OCI-LY1 (cell line): ENCODE measurements at regions not wholly inside any gene's neighbourhood (a gene's known extent, or its start where the extent isn't known, plus 50 kb on each side); places are given as distances from the start of the nearest gene placed in this dataset.
"Not testable (repeated sequence)": the region's sequence is repeated elsewhere in the genome, so short reads cannot be mapped to it uniquely, and the experiment has no call there.

Source experiments
- H2AFZ ChIP-seq: fragments of 200-600 bp; sonication (generic), shearing (Covaris generic); 2 replicates; pipeline ENCODE4 v1.6.0; 2014; ENCODE audit warnings: antibody characterized with exemption, mild to moderate bottlenecking, low read length
- H3F3A ChIP-seq: fragments of 200-600 bp; sonication (generic), shearing (Covaris generic); 2 replicates; pipeline ENCODE4 v1.6.0; 2014; ENCODE audit warnings: mild to moderate bottlenecking, antibody characterized with exemption, low read length, moderate library complexity; ENCODE audit not compliant: insufficient read depth
- H3K27ac ChIP-seq: fragments of 200-600 bp; sonication (generic); 2 replicates; pipeline ENCODE4 v1.5.1; 2014; ENCODE audit warnings: low read length, mixed run types, mild to moderate bottlenecking, low read depth; ENCODE audit not compliant: poor library complexity, severe bottlenecking
- H3K27me3 ChIP-seq: fragments of 200-600 bp; sonication (generic); 2 replicates; pipeline ENCODE4 v1.6.0; 2014; ENCODE audit warnings: antibody characterized with exemption, mild to moderate bottlenecking, low read length, moderate library complexity; ENCODE audit not compliant: insufficient read depth
- H3K36me3 ChIP-seq: fragments of 200-600 bp; sonication (generic); 2 replicates; pipeline ENCODE4 v1.6.1; 2014; ENCODE audit warnings: mild to moderate bottlenecking, antibody characterized with exemption, low read length, moderate library complexity, mixed read lengths; ENCODE audit not compliant: insufficient read depth
- H3K4me1 ChIP-seq: fragments of 200-600 bp; sonication (generic); 2 replicates; pipeline ENCODE4 v1.5.1; 2014; ENCODE audit warnings: mild to moderate bottlenecking, low read length, moderate library complexity; ENCODE audit not compliant: insufficient read depth, severe bottlenecking
- H3K4me2 ChIP-seq: fragments of 200-600 bp; sonication (generic), shearing (Covaris generic); 2 replicates; pipeline ENCODE4 v1.6.1; 2014; ENCODE audit warnings: low read length
- H3K4me3 ChIP-seq: fragments of 200-600 bp; sonication (generic); 2 replicates; pipeline ENCODE4 v1.5.1; 2014; ENCODE audit warnings: low read length, low read depth, mild to moderate bottlenecking, mixed read lengths; ENCODE audit not compliant: poor library complexity, severe bottlenecking
- H3K79me2 ChIP-seq: fragments of 200-600 bp; shearing (Covaris generic); 2 replicates; pipeline ENCODE4 v1.6.1; 2016; ENCODE audit warnings: mixed run types, low read length, mixed read lengths; ENCODE audit not compliant: insufficient read depth
- H3K9ac ChIP-seq: fragments of 200-600 bp; sonication (generic), shearing (Covaris generic); 2 replicates; pipeline ENCODE4 v1.6.1; 2014; ENCODE audit warnings: mild to moderate bottlenecking, low read length, mixed read lengths
- H3K9me2 ChIP-seq: fragments of 200-600 bp; sonication (generic), shearing (Covaris generic); 2 replicates; pipeline ENCODE4 v1.6.1; 2014; ENCODE audit warnings: low read depth, mild to moderate bottlenecking, low read length, mixed read lengths
- H3K9me3 ChIP-seq: fragments of 200-600 bp; shearing (Covaris generic); 2 replicates; pipeline ENCODE4 v1.6.1; 2014; ENCODE audit warnings: low read length, mixed read lengths
- H4K20me1 ChIP-seq: fragments of 200-600 bp; sonication (generic), shearing (Covaris generic); 2 replicates; pipeline ENCODE4 v1.6.0; 2016; ENCODE audit warnings: mild to moderate bottlenecking, low read length; ENCODE audit not compliant: insufficient read depth
- CTCF ChIP-seq: fragments of 200-600 bp; sonication (generic), shearing (Covaris generic); IDR thresholded peaks from 2 replicates; pipeline ENCODE4 v1.5.1; 2017; ENCODE audit warnings: mild to moderate bottlenecking, antibody characterized with exemption, low read length, moderate library complexity, mixed read lengths
- EZH2 ChIP-seq: fragments of 200-600 bp; sonication (generic), shearing (Covaris generic); IDR thresholded peaks from 2 replicates; pipeline ENCODE4 v1.8.0; 2017; ENCODE audit warnings: borderline replicate concordance, mixed run types, mild to moderate bottlenecking, antibody characterized with exemption, low read length, moderate library complexity, mixed read lengths

- Histone ChIP-seq H3K9ac (no peak overlapping the region), H3K9me2 (no peaks in the 10 kb centered on the region), H3K79me2 (no peaks in the 10 kb centered on the region), H4K20me1 (no peaks in the 10 kb centered on the region), H3K4me1 (no peaks in the 10 kb centered on the region), H3K4me2 (no peak overlapping the region), H3K27ac (no peak overlapping the region), H3K36me3 (no peaks in the 10 kb centered on the region), H3K27me3 (no peaks in the 10 kb centered on the region), H3F3A (no peaks in the 10 kb centered on the region), H3K9me3 (no peaks in the 10 kb centered on the region), H2AFZ (no peak overlapping the region), H3K4me3 (no peak overlapping the region)
- TF ChIP-seq EZH2 (no peak), CTCF (no peak)
Measured at GRCh38 chr2:107719836-107720235, 106.9 kb upstream of the RGPD4 start.

GRCh38 chr2:107721178-107721577 lies 105.5 kb upstream of the RGPD4 start:
- Histone ChIP-seq H3K4me3 (no peak overlapping the region), H3K9me2 (no peaks in the 10 kb centered on the region), H3K9ac (no peak overlapping the region), H3K4me1 (no peaks in the 10 kb centered on the region), H3F3A (no peaks in the 10 kb centered on the region), H3K27ac (no peak overlapping the region), H3K36me3 (no peaks in the 10 kb centered on the region), H3K79me2 (no peaks in the 10 kb centered on the region), H3K9me3 (no peaks in the 10 kb centered on the region), H4K20me1 (no peaks in the 10 kb centered on the region), H3K4me2 (no peak overlapping the region), H3K27me3 (no peaks in the 10 kb centered on the region), H2AFZ (no peak overlapping the region)
- no peak for TF ChIP-seq CTCF
- TF ChIP-seq EZH2, result no peak

- Histone ChIP-seq H3K9ac (no peak overlapping the region), H3F3A (no peaks in the 10 kb centered on the region), H3K36me3 (no peaks in the 10 kb centered on the region), H3K9me3 (no peaks in the 10 kb centered on the region), H3K27ac (no peak overlapping the region), H3K4me3 (no peak overlapping the region), H4K20me1 (no peaks in the 10 kb centered on the region), H3K79me2 (no peaks in the 10 kb centered on the region), H3K27me3 (no peaks in the 10 kb centered on the region), H3K4me2 (no peak overlapping the region), H3K4me1 (no peaks in the 10 kb centered on the region), H3K9me2 (no peaks in the 10 kb centered on the region), H2AFZ (no peak overlapping the region)
- no peak for TF ChIP-seq EZH2
Measured at GRCh38 chr2:107721586-107721985, 105.1 kb upstream of the RGPD4 start.

- H3K4me2 ChIP-seq, H3K9me2 ChIP-seq, H3K27ac ChIP-seq, H3K4me3 ChIP-seq, H3K4me1 ChIP-seq, H3K9me3 ChIP-seq, H4K20me1 ChIP-seq, H2AFZ ChIP-seq, H3K27me3 ChIP-seq, H3K9ac ChIP-seq, H3K36me3 ChIP-seq, H3F3A ChIP-seq, H3K79me2 ChIP-seq: not testable (repeated sequence)
Measured at GRCh38 chr2:107725824-107726223, 100.9 kb upstream of the RGPD4 start.
